Keratinocyte (primary cell): ENCODE measurements at regions not wholly inside any gene's neighbourhood (a gene's known extent, or its start where the extent isn't known, plus 50 kb on each side); places are given as distances from the start of the nearest gene placed in this dataset.

Experiments used
- DNase-seq: peaks from one replicate; pipeline ENCODE4 v3.0.0-alpha.2; 2011; ENCODE audit warnings: low read depth, missing footprints, low spot score
- FAIRE-seq: peaks from 2 replicates; lab custom pipeline; 2011; peaks lifted over from hg19 to GRCh38; lab: Jason Lieb, UNC
- H2AFZ ChIP-seq: 2 replicates; pipeline ENCODE4 v1.6.0; 2012; ENCODE audit warnings: low read length, control low read depth, inconsistent platforms; ENCODE audit not compliant: control insufficient read depth
- H3K27ac ChIP-seq: 2 replicates; pipeline ENCODE4 v1.5.1; 2011; ENCODE audit warnings: low read length; ENCODE audit not compliant: control insufficient read depth, insufficient read depth
- H3K27me3 ChIP-seq: 3 replicates; pipeline ENCODE4 v1.6.0; 2011; ENCODE audit warnings: low read length; ENCODE audit not compliant: control insufficient read depth, insufficient read depth; ENCODE audit errors: extremely low read depth
- H3K36me3 ChIP-seq, 2 experiments: 2 replicates in 1 of 2; 3 replicates in 1 of 2; pipeline ENCODE4 v1.5.1; 2011; ENCODE audit warnings: low read length in 2 of 2, mild to moderate bottlenecking in 1 of 2; ENCODE audit not compliant: control insufficient read depth in 2 of 2, insufficient read depth in 2 of 2; ENCODE audit errors: extremely low read depth in 1 of 2
- H3K4me1 ChIP-seq: 3 replicates; pipeline ENCODE4 v1.5.1; 2011; ENCODE audit warnings: low read length; ENCODE audit not compliant: control insufficient read depth, insufficient read depth; ENCODE audit errors: extremely low read depth
- H3K4me2 ChIP-seq: 3 replicates; pipeline ENCODE4 v1.6.0; 2011; ENCODE audit warnings: low read depth, low read length; ENCODE audit not compliant: control insufficient read depth, insufficient read depth; ENCODE audit errors: extremely low read depth
- H3K4me3 ChIP-seq, 3 experiments: fragments of 200-600 bp in 1 of 3; sonication (generic) in 1 of 3; 2 replicates in 2 of 3; 3 replicates in 1 of 3; pipeline ENCODE4 v1.5.1; 2011 to 2016; ENCODE audit warnings: low read length in 3 of 3, mild to moderate bottlenecking in 3 of 3, control low read depth in 2 of 3, inconsistent platforms in 1 of 3, low read depth in 1 of 3, mixed read lengths in 1 of 3, mixed run types in 1 of 3, moderate library complexity in 1 of 3; ENCODE audit not compliant: control insufficient read depth in 2 of 3, insufficient read depth in 2 of 3; ENCODE audit errors: extremely low read depth in 1 of 3
- H3K79me2 ChIP-seq: 2 replicates; pipeline ENCODE4 v1.6.0; 2012; ENCODE audit warnings: low read length; ENCODE audit not compliant: control insufficient read depth, insufficient read depth
- H3K9ac ChIP-seq: 3 replicates; pipeline ENCODE4 v1.6.0; 2011; ENCODE audit warnings: low read length; ENCODE audit not compliant: control insufficient read depth, insufficient read depth; ENCODE audit errors: extremely low read depth
- H3K9me1 ChIP-seq: 3 replicates; pipeline ENCODE4 v1.6.0; 2011; ENCODE audit warnings: low read length; ENCODE audit not compliant: control insufficient read depth, insufficient read depth; ENCODE audit errors: extremely low read depth
- H3K9me3 ChIP-seq: 2 replicates; pipeline ENCODE4 v1.5.1; 2012; ENCODE audit warnings: low read depth, low read length; ENCODE audit not compliant: control insufficient read depth
- H4K20me1 ChIP-seq: 3 replicates; pipeline ENCODE4 v1.6.0; 2011; ENCODE audit warnings: low read length; ENCODE audit not compliant: control insufficient read depth, insufficient read depth; ENCODE audit errors: extremely low read depth
- EZH2 ChIP-seq: IDR thresholded peaks from one replicate; pipeline ENCODE4 v1.6.1; 2012; ENCODE audit warnings: inconsistent platforms, mild to moderate bottlenecking, low read length, moderate library complexity
- dilution Hi-C: fragments of 300-500 bp; cut with MboI; formaldehyde crosslinking; loops from one replicate; pipeline ENCODE4 v1.7.0; 2020; ENCODE audit warnings: low sequenced_read_pairs; ENCODE audit not compliant: extremely low pct_ligation_motif_present
- TF ChIP-seq, protein P1 (sequence below), 3 experiments: IDR thresholded peaks in 1 of 3; conservative IDR thresholded peaks in 1 of 3; optimal IDR thresholded peaks in 1 of 3; 2 replicates in 2 of 3; 3 replicates in 1 of 3; pipeline versions ENCODE3 to v1.5.1; 2011; ENCODE audit warnings: low read length in 3 of 3, mild to moderate bottlenecking in 3 of 3, moderate library complexity in 2 of 3, control low read depth in 1 of 3, inconsistent platforms in 1 of 3; ENCODE audit not compliant: insufficient read depth in 2 of 3; ENCODE audit errors: extremely low read depth in 1 of 3

DNA sequence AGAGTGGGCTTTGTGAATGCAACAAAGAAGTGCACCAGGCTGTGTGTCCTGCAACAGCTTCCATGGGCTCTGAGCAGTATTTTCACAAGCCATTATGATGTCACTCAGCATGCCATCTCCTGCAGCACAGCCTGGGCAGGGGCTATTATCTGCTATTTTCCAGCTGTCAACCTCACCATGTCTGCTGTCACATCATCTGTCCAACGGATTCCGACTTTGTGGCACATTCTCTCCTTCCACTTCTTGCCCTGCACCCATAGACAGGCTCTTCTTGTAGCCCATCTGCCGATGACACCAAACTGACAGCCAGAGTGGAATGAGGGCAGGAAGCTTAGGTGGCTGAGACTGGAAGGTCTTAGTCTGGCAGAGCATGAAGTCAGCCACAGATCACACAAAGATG, 691.9 kb downstream of the NTRK3 start:
- H3K4me1 ChIP-seq = no peaks in the 10 kb centered on the region
- no peak overlapping the region for H3K9ac ChIP-seq
- H3K27ac ChIP-seq = no peak overlapping the region
- no peak overlapping the region for H3K4me2 ChIP-seq
- no peaks in the 10 kb centered on the region for H3K9me1 ChIP-seq
- H3K4me3 ChIP-seq = no peak overlapping the region
- no peak for TF ChIP-seq EZH2
- TF ChIP-seq, protein P1, sequence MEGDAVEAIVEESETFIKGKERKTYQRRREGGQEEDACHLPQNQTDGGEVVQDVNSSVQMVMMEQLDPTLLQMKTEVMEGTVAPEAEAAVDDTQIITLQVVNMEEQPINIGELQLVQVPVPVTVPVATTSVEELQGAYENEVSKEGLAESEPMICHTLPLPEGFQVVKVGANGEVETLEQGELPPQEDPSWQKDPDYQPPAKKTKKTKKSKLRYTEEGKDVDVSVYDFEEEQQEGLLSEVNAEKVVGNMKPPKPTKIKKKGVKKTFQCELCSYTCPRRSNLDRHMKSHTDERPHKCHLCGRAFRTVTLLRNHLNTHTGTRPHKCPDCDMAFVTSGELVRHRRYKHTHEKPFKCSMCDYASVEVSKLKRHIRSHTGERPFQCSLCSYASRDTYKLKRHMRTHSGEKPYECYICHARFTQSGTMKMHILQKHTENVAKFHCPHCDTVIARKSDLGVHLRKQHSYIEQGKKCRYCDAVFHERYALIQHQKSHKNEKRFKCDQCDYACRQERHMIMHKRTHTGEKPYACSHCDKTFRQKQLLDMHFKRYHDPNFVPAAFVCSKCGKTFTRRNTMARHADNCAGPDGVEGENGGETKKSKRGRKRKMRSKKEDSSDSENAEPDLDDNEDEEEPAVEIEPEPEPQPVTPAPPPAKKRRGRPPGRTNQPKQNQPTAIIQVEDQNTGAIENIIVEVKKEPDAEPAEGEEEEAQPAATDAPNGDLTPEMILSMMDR (optimal IDR thresholded peaks at IDR 0.05 in 1 of 3, IDR thresholded peaks at IDR 0.05 in 1 of 3, conservative IDR thresholded peaks at IDR 0.05 in 1 of 3; ENCODE audit: extremely low read depth in 1 of 3, insufficient read depth in 2 of 3, low read length in 3 of 3) = no peak
- no peak overlapping the region for H2AFZ ChIP-seq
- no peaks in the 10 kb centered on the region for H3K9me3 ChIP-seq
- H4K20me1 ChIP-seq = no peaks in the 10 kb centered on the region
- no peaks in the 10 kb centered on the region for H3K79me2 ChIP-seq
- no peaks in the 10 kb centered on the region for H3K36me3 ChIP-seq
- dilution Hi-C loops = no loop called here
- no peak for DNase-seq
- FAIRE-seq = no peak
- H3K27me3 ChIP-seq = no peaks in the 10 kb centered on the region

DNA sequence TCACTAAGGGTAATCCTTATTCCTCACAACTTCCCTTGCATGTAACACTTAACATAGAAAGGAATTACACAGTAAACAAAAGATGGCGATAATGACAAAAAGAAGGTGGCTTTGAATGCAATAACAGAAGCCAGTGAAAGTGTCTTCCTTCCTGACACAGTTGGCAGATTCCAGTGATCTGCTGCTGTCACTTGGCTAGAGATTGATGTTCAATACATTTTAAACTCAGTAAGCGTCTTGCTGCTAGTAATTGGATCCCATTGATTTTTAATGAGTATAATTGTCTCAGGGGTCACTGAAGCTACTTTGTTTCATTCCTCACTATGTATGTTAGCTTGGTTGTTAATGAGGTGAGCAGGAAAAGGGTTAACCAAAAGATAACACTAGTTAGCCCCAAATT, 692.7 kb downstream of the NTRK3 start:
- no peak overlapping the region for H3K4me2 ChIP-seq
- no peaks in the 10 kb centered on the region for H4K20me1 ChIP-seq
- DNase-seq = no peak
- H3K36me3 ChIP-seq = no peaks in the 10 kb centered on the region
- no peak overlapping the region for H2AFZ ChIP-seq
- no peaks in the 10 kb centered on the region for H3K27me3 ChIP-seq
- no peaks in the 10 kb centered on the region for H3K79me2 ChIP-seq
- TF ChIP-seq, protein P1 (optimal IDR thresholded peaks at IDR 0.05 in 1 of 3, IDR thresholded peaks at IDR 0.05 in 1 of 3, conservative IDR thresholded peaks at IDR 0.05 in 1 of 3; ENCODE audit: extremely low read depth in 1 of 3, insufficient read depth in 2 of 3, low read length in 3 of 3) = no peak
- no peak for TF ChIP-seq EZH2
- H3K4me3 ChIP-seq = no peak overlapping the region
- no peaks in the 10 kb centered on the region for H3K4me1 ChIP-seq
- no peaks in the 10 kb centered on the region for H3K9me3 ChIP-seq
- no peaks in the 10 kb centered on the region for H3K9me1 ChIP-seq
- dilution Hi-C loops = no loop called here
- no peak overlapping the region for H3K27ac ChIP-seq
- no peak for FAIRE-seq
- H3K9ac ChIP-seq = no peak overlapping the region
